BE2C (cell line): ENCODE measurements at regions not wholly inside any gene's neighbourhood (a gene's known extent, or its start where the extent isn't known, plus 50 kb on each side); places are given as distances from the start of the nearest gene placed in this dataset.

ENCODE experiments used
- DNase-seq: peaks from one replicate; pipeline ENCODE4 v3.0.0-alpha.2; 2020
- H3K27me3 ChIP-seq: fragments of 250-450 bp; sonication (Bioruptor Pico); 2 replicates; pipeline ENCODE4 v1.5.1; 2020; ENCODE audit warnings: mild to moderate bottlenecking
- H3K36me3 ChIP-seq: fragments of 250-450 bp; sonication (Bioruptor Pico); 2 replicates; pipeline ENCODE4 v1.5.1; 2020; ENCODE audit warnings: mild to moderate bottlenecking
- H3K4me1 ChIP-seq: fragments of 250-450 bp; sonication (Bioruptor Pico); 2 replicates; pipeline ENCODE4 v1.5.1; 2020
- H3K4me3 ChIP-seq: 2 replicates; pipeline ENCODE4 v1.5.1; 2011; ENCODE audit warnings: low read depth, low read length
- H3K9me3 ChIP-seq: fragments of 250-450 bp; sonication (Bioruptor Pico); 2 replicates; pipeline ENCODE4 v1.5.1; 2020
- CTCF ChIP-seq: IDR thresholded peaks from 2 replicates; pipeline ENCODE4 v1.5.1; 2012; ENCODE audit warnings: mild to moderate bottlenecking, low read depth, low read length

GRCh38 chr5:96232602-96233001, 200.4 kb downstream of the PCSK1 start:
- no peak overlapping the region for H3K4me3 ChIP-seq
- no peaks in the 10 kb centered on the region for H3K9me3 ChIP-seq
- TF ChIP-seq CTCF, result no peak
- H3K36me3 ChIP-seq, result no peaks in the 10 kb centered on the region
- H3K4me1 ChIP-seq, result no peaks in the 10 kb centered on the region
- DNase-seq, result no peak
- no peaks in the 10 kb centered on the region for H3K27me3 ChIP-seq

GRCh38 chr5:96229188-96229587, 203.9 kb downstream of the PCSK1 start:
- TF ChIP-seq CTCF, result no peak
- DNase-seq, result no peak

GRCh38 chr5:96228408-96228807, 204.6 kb downstream of the PCSK1 start:
- Histone ChIP-seq H3K4me1 (no peaks in the 10 kb centered on the region), H3K27me3 (no peaks in the 10 kb centered on the region), H3K4me3 (no peak overlapping the region), H3K9me3 (no peaks in the 10 kb centered on the region), H3K36me3 (no peaks in the 10 kb centered on the region)
- DNase-seq, result no peak
- TF ChIP-seq CTCF, result no peak

More at GRCh38 chr5:96229188-96229587, 203.9 kb downstream of the PCSK1 start:
- H3K4me1 ChIP-seq, result no peaks in the 10 kb centered on the region
- no peak overlapping the region for H3K4me3 ChIP-seq
- H3K36me3 ChIP-seq, result no peaks in the 10 kb centered on the region
- no peaks in the 10 kb centered on the region for H3K27me3 ChIP-seq
- no peaks in the 10 kb centered on the region for H3K9me3 ChIP-seq

- H3K27me3 ChIP-seq, result no peaks in the 10 kb centered on the region
- H3K4me3 ChIP-seq, result no peak overlapping the region
- no peak for DNase-seq
- no peaks in the 10 kb centered on the region for H3K36me3 ChIP-seq
- H3K9me3 ChIP-seq, result no peaks in the 10 kb centered on the region
- no peak for TF ChIP-seq CTCF
- no peaks in the 10 kb centered on the region for H3K4me1 ChIP-seq
Measured at GRCh38 chr5:96227957-96228356, 205.1 kb downstream of the PCSK1 start.

GRCh38 chr5:96226941-96227552, 206.0 kb downstream of the PCSK1 start:
- DNase-seq, result no peak

GRCh38 chr5:96222129-96222528, 210.9 kb downstream of the PCSK1 start:
- no peaks in the 10 kb centered on the region for H3K4me1 ChIP-seq
- H3K27me3 ChIP-seq, result no peaks in the 10 kb centered on the region
- H3K4me3 ChIP-seq, result no peak overlapping the region
- TF ChIP-seq CTCF, result no peak
- no peak for DNase-seq
- H3K36me3 ChIP-seq, result no peaks in the 10 kb centered on the region
- no peaks in the 10 kb centered on the region for H3K9me3 ChIP-seq

More at GRCh38 chr5:96226941-96227552, 206.0 kb downstream of the PCSK1 start:
- Histone ChIP-seq H3K36me3 (no peaks in the 10 kb centered on the region), H3K4me1 (no peaks in the 10 kb centered on the region), H3K9me3 (no peaks in the 10 kb centered on the region), H3K4me3 (no peak overlapping the region), H3K27me3 (no peaks in the 10 kb centered on the region)
- TF ChIP-seq CTCF, result no peak
